VCaP (cell line): ENCODE measurements at regions not wholly inside any gene's neighbourhood (a gene's known extent, or its start where the extent isn't known, plus 50 kb on each side); places are given as distances from the start of the nearest gene placed in this dataset.
"Not testable (repeated sequence)": the region's sequence is repeated elsewhere in the genome, so short reads cannot be mapped to it uniquely, and the experiment has no call there.

Experiments used
- H3K27ac ChIP-seq: fragments of 450-650 bp; 2 replicates; pipeline ENCODE4 v1.5.1; 2017
- CTCF ChIP-seq: fragments of 450-650 bp; conservative IDR thresholded peaks from 2 replicates; pipeline ENCODE4 v1.5.1; 2017; ENCODE audit warnings: mild to moderate bottlenecking, moderate library complexity

DNA sequence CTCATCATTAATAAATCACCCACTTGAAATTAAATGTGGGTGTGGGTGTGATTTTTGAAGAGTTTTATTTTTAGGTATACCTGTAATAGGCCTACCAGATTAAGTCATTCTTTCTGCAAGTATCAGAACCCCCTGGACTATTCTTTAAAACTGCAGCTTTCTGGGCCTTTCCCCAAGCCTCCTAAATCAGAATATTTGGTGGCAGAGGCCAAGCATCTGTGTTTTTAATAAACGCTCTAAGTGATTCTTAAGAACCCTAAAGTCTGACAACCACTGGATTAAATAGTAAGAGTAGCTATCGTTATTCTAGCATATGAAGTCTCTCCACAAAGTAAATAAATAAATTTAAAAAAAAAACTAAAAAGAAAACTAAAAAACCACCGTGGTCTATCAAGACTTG lies 703.0 kb upstream of the NRP1 start:
- TF ChIP-seq CTCF, result no peak
- no peak overlapping the region for H3K27ac ChIP-seq

- not testable (repeated sequence) for H3K27ac ChIP-seq
These were observed 700.8 kb upstream of the NRP1 start for GRCh38 chr10:34035241-34035790.

GRCh38 chr10:34033078-34033477 lies 698.6 kb upstream of the NRP1 start:
- H3K27ac ChIP-seq, result no peak overlapping the region
- TF ChIP-seq CTCF, result no peak

DNA sequence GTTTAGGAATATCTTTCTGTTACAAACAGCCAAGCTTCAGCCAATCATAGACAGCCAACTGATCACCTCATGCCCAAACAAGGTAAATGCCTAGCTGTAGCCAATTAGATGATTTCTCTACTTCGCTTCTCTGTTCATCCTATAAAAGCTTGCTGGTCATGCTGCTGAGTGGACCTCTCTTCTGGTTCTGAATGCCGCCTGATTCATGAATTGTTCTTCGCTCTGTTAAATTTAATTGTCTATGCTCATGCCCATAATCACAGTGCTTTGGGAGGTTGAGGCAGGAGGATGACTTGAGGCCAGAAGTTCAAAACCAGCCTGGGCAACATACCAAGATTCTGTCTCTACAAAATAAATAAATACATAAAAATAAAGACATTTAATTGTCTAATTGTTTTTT lies 698.1 kb upstream of the NRP1 start:
- H3K27ac ChIP-seq, result no peak overlapping the region
- TF ChIP-seq CTCF, result no peak

DNA sequence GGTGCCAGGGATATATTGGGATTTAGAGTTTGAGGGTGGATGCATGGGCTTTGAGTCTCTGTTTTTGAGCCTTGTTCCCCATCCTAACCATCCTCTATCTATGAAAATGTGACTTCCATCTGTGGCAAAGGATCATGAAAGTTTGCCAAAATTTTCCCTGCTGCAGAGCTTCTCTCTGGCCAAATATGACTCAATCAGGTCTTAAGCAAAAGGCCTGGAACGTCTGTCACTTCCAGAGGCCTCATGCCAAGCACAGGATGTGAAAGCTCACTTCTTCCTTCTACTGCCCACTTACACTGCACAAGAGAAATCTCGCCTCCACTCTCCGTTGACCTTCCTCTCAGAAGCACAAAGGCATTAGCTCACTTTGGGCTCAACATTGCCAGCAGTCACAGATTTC lies 696.9 kb upstream of the NRP1 start:
- no peak overlapping the region for H3K27ac ChIP-seq
- no peak for TF ChIP-seq CTCF

GRCh38 chr10:34029455-34029854 lies 695.0 kb upstream of the NRP1 start:
- TF ChIP-seq CTCF, result no peak
- no peak overlapping the region for H3K27ac ChIP-seq

- no peak overlapping the region for H3K27ac ChIP-seq
- TF ChIP-seq CTCF, result no peak
These were observed 694.5 kb upstream of the NRP1 start for GRCh38 chr10:34028936-34029335.

DNA sequence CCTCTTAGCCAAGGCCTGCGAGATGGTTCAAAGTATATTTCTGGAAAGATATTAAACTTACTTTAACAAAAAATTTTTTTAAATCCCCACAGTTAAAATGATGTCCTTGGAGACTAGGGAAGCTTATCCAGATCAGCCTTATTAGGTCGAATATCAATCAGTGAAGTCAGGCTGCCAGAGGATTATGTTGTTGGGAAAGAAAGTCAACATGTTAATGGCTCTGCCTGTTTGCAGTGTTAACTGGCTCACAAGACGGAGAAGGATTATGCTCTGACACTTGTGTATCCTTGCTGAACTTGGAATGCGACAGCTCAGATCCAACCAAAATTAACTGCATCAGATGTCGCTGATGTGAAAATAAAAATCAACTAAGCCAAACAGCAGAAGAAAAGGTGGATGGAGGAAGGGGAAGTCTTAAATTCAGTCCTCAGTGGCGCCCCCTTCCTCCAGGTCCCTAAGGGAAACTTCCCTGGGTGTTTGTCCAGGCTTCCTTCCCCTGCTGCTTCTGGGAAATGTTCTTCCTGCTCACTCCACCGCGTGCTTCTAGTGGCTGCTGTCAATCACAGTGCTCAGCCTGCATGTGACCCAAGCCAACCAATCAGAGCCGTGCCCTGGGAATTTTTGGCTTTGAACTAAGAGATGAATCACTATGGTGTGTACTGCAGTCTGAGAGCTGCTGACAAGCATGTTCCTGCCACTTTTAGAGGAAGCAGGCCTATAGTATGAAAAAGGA lies 690.4 kb upstream of the NRP1 start:
- H3K27ac ChIP-seq, result no peak overlapping the region
- TF ChIP-seq CTCF, result no peak
